NCI-H146 treated with DMSO at 0.1 percent for 48 hours (cell line): ENCODE measurements at regions not wholly inside any gene's neighbourhood (a gene's known extent, or its start where the extent isn't known, plus 50 kb on each side); places are given as distances from the start of the nearest gene placed in this dataset.

Experiments used
- DNase-seq: peaks from one replicate; lab custom pipeline; 2025; ENCODE audit not compliant: unreplicated experiment; lab: John Stamatoyannopoulos, UW

- no peak for DNase-seq
These were observed 50.3 kb upstream of the HMHB1 start for GRCh38 chr5:143761663-143762062.

GRCh38 chr5:143760755-143761154 is 51.2 kb upstream of the HMHB1 start:
- DNase-seq: no peak

- no peak for DNase-seq
These were observed 51.8 kb upstream of the HMHB1 start for GRCh38 chr5:143760131-143760505.

GRCh38 chr5:143759396-143760130 is 52.4 kb upstream of the HMHB1 start:
- DNase-seq: no peak

- DNase-seq: no peak
These were observed 53.2 kb upstream of the HMHB1 start for GRCh38 chr5:143758750-143759149.

- DNase-seq: no peak
These were observed 53.9 kb upstream of the HMHB1 start for GRCh38 chr5:143758015-143758414.

GRCh38 chr5:143757116-143757515 is 54.8 kb upstream of the HMHB1 start:
- DNase-seq: no peak

- no peak for DNase-seq
These were observed 56.0 kb upstream of the HMHB1 start for GRCh38 chr5:143755966-143756365.

GRCh38 chr5:143752165-143752850 is 59.7 kb upstream of the HMHB1 start:
- DNase-seq: no peak

GRCh38 chr5:143751342-143751741 is 60.6 kb upstream of the HMHB1 start:
- DNase-seq: no peak

- DNase-seq: no peak
These were observed 62.3 kb upstream of the HMHB1 start for GRCh38 chr5:143749581-143750205.

GRCh38 chr5:143748516-143748915 is 63.4 kb upstream of the HMHB1 start:
- no peak for DNase-seq

- no peak for DNase-seq
These were observed 69.0 kb upstream of the HMHB1 start for GRCh38 chr5:143742951-143743350.

- DNase-seq: no peak
These were observed 70.5 kb upstream of the HMHB1 start for GRCh38 chr5:143741421-143741820.

- DNase-seq: no peak
These were observed 71.0 kb upstream of the HMHB1 start for GRCh38 chr5:143740956-143741355.

GRCh38 chr5:143739746-143740145 is 72.2 kb upstream of the HMHB1 start:
- no peak for DNase-seq

- no peak for DNase-seq
These were observed 73.3 kb upstream of the HMHB1 start for GRCh38 chr5:143738417-143739401.

- no peak for DNase-seq
These were observed 74.9 kb upstream of the HMHB1 start for GRCh38 chr5:143737062-143737461.

- no peak for DNase-seq
These were observed 77.5 kb upstream of the HMHB1 start for GRCh38 chr5:143734456-143734780.

- DNase-seq: no peak
These were observed 78.1 kb upstream of the HMHB1 start for GRCh38 chr5:143733665-143734455.
